NCI-H146 treated with DMSO at 0.1 percent for 48 hours (cell line): ENCODE measurements at regions not wholly inside any gene's neighbourhood (a gene's known extent, or its start where the extent isn't known, plus 50 kb on each side); places are given as distances from the start of the nearest gene placed in this dataset.

Source experiments
- DNase-seq: peaks from one replicate; lab custom pipeline; 2025; ENCODE audit not compliant: unreplicated experiment; lab: John Stamatoyannopoulos, UW

DNA sequence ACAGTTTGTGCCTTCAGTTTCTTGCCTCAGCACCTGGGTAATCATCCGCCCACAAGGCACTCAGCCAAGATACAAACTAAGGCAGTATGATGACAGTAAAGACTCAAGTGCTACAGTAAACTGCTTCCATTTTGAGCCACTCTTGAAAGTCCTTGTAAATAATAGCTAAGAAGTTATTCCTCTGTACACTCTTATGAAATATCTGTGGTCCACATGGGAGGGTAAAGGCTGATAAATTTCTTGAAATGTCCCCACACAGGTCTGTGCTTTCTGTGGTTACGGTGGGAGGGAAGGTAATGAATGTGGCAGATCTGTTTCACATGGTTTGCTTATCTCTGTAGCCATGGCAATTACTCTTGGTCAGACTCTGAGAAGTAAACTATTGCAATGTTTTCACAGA is 551.0 kb upstream of the ZWINT start:
- DNase-seq: no peak

GRCh38 chr10:56905051-56905450 is 544.0 kb upstream of the ZWINT start:
- no peak for DNase-seq

DNA sequence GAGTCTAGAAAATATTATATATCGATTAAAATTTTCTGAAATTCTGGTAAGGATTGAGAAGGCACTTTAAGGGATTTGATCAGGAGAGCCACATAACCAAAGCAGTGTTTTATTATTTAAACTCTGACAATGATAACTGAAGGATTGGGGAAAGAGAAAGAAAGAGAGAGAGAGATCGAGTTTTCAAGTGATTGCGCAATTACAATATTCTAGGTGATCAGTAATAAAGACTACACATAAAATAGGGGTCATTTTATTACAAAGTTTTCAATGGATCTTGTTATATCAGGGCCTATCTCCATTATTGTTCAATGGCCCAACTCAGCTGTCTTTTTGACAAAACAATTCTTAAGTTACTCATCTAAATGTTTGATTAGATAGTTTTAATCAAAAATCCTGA is 541.5 kb upstream of the ZWINT start:
- no peak for DNase-seq

DNA sequence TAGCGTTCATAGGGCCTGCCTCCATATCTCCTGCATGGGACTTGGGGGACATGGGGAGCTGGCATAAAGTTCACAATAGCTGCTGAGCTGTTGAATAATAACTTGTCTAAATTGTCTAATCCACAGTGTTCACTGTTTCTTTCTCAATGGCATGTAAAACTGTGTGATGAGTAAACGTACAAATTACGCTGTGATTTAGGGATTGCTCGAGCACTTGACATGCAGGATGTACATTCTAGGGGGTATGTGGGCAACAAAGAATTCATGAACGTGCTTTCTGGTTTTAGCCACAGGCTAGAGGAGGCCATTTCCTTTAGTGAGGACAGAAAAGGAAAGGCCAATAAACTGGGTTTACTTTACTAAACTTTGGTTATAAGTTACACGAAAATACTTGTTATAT is 534.2 kb upstream of the ZWINT start:
- DNase-seq: no peak

- DNase-seq: no peak
Measured at GRCh38 chr10:56881218-56881617, 520.2 kb upstream of the ZWINT start.

- DNase-seq: no peak
Measured at GRCh38 chr10:56880606-56881005, 519.5 kb upstream of the ZWINT start.

GRCh38 chr10:56874950-56875349 is 513.9 kb upstream of the ZWINT start:
- no peak for DNase-seq

DNA sequence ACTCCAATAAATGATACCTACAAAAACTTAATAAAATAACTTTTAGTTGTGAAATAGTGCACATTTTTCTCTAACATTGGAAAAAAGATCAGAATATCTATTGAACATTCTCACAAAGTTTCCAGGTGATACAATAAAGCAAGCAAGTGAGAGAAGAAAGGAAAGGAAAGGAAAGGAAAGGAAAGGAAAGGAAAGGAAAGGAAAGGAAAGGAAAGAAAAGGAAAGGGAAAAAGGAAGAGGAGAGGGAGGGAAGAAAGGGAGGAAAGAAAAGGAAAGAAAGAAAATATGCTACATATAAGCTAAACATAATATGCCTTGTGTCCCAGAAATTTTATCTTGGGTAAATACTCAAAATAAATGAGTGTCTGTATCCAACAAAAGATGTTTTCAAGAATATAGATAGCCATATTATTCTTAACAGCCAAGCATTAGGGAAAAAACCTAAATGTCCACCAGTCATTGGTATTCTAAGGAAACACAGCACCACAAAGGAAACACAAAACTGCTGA is 510.2 kb upstream of the ZWINT start:
- no peak for DNase-seq

DNA sequence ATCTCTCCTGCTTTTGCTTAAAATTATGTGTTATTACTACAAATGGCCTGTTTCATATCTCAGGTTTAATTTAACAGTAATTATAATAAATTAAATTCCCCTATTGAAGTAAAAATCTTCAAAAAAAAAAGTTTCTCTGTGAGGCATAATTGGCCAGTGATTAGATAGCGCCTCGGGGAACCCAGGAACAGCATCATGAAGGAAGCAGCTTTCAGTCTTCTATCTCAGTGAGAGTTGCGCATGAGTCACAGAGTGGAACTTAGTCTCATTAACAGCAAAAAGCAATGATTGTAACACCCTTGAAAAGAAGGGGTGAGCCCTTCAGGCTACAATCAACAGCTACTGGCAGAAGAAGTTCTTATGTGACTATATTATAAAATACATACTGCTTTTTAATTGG is 506.2 kb upstream of the ZWINT start:
- DNase-seq: no peak

- DNase-seq: no peak
Measured at GRCh38 chr10:56856569-56856968, 495.5 kb upstream of the ZWINT start.

- no peak for DNase-seq
Measured at GRCh38 chr10:56844978-56845529, 484.0 kb upstream of the ZWINT start.

- no peak for DNase-seq
Measured at GRCh38 chr10:56836659-56837058, 475.6 kb upstream of the ZWINT start.

DNA sequence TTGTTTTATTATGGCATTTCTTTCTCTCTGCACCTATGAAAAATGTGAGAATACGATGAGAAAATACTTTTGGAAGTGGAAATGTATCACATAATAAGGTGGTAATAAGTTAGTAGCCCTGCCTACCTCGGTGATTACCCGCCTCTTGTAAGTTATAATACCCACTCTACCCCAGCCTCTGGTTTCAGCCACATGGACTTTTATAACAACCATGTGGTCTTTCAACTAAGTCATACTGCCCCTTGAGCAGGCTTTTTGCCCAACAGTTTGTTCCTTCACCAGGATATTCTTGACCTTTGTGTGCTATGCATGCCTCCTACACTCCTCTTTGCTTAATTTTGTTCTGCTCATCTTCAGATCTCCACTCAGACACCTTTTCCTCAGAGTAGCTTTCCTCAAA is 470.6 kb upstream of the ZWINT start:
- DNase-seq: no peak

GRCh38 chr10:56823849-56824248 is 462.8 kb upstream of the ZWINT start:
- DNase-seq: no peak

- DNase-seq: no peak
Measured at GRCh38 chr10:56805022-56805421, 444.0 kb upstream of the ZWINT start.

DNA sequence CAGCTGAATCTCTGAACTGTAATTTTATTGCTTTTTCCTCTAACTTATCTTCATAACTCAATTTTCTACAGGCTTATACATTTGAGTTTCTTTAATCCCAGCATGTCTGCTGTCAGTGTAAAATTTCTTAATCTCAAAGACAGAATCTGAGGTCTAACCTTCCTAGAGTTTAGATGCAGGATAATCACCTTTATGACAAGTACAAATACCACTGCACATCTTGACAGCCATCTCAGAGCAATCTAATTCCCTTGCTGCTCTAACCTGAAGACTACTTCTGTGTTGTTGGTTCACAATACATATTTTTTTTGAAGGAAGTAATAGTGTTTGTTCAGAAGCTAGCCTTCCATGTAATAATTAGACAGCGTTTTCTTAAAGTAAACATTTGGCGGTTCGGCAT is 424.2 kb upstream of the ZWINT start:
- no peak for DNase-seq

DNA sequence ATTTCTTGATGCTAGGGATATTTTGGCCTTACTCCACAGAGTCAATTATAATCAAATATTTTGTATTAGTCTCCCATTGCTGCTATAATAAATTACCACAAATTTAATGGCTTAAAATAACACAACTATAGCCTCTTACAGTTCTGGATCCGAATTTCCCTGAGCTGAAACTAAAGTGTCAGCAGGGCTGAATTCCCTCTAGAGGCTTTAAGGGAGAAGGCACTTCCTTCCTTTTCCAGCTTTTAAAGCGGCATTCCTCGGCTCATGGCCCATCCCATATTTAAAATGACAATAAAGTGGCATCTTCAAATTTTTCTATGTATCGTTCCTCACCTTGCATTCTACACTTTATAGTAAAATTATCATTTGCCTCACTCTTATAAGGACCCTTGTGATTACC is 421.4 kb upstream of the ZWINT start:
- no peak for DNase-seq

DNA sequence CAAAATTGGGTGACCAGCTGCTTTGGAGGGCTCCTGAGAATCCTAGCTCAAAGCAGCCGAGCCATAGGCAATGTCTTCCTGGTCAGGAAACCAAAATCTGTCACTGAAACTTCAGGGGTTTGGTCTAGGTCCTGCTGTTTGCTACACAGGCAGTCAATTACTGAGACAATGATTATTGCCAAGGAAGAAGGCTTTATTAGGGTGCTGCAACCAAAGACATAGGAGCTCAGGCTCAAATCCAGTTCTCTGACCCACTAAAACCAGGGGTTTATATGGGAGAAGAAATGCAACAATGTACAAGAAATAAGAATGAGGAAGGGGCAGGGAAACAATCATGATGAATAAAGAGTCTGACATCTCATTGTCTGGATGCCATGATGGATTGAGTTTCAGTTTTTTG is 410.3 kb upstream of the ZWINT start:
- DNase-seq: no peak

DNA sequence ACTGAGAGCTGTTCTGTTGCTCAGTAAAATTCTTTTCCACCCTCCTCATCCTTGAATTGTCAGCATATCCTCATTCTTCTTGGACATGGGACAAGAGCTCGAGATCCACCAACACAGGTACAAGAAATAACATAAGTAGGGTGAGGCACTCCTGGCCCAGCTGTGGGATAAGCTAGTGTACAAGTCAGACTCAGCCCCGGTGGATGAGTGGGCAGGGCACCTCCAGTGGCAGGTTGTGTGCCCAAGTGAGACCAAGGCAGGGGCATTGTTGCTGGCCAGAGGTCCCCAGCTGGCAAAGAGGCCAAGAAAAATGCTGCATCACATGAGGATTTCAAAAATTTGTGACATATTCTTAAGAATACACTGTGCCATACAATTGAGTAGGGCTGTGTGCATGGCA is 402.0 kb upstream of the ZWINT start:
- DNase-seq: no peak

DNA sequence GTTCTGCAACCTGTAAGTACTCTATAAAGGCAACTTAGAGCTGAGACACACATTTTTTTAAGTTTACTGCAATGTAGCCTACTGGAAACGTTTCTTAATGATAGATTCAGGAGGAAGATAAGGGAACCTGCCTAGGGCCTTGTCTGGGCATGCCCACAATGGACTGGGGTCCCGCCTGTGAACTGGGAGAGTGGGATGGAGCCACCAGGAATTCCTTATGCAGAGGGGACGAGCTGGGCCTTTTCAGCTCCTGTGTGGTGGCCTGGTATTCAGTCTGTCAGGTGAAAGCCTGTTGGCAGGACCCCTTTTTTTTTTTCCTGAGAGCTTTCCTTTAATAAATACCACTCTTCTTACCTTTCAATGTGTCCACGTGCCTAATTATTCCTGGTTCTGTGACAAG is 384.4 kb upstream of the ZWINT start:
- no peak for DNase-seq

DNA sequence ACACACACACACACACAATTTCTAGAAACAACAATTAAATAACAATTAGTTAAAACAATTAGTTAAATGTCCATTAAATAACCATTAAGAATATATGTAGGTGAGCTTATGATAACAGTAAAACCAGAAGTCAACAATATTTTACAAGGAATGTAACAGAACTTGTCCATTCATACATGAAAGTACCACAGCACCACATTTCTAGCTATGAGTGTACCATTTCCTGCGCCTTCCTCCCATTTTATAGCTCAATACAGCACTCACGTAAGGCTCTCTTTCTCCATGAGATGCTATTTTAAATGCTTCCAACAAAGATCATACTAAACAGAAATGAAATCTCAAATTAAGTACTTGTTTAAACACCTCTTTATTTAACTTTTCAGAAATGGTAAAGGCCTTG is 367.3 kb upstream of the ZWINT start:
- no peak for DNase-seq

DNA sequence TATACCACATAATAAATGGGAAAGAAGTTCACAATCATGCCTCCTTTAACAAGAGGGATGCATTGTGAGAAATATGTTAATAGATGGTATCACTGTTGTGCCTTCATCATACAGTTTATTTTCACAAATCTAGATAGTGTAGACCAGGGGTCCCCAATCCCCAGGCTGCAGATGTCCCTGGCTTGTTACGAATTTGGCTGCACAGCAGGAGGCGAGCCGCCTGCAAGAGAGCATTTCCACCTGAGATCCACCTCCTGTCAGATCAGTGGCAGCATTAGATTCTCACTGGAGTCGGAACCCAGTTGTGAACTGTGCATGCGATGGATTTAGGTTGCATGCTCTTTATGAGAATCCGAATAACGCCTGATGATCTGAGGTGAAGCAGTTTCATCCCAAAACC is 361.9 kb upstream of the ZWINT start:
- no peak for DNase-seq

DNA sequence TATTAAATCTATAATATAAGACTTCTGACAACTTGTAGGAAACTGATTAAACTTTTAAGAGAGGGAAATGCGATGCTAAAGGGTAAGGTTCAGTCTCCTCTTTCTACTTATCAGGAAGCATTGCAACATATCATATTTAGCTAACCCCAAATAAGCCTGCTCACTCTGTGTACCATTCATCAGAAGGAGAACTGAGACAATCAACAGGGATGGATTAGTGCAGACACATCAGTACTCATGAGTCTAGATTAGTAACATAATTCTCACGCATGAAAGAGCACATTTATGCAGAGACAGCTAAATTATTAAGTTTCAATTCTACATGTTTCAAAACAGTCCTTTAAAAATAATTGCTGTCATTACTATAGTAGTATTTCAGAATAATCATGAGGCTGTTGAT is 354.2 kb upstream of the ZWINT start:
- DNase-seq: no peak

DNA sequence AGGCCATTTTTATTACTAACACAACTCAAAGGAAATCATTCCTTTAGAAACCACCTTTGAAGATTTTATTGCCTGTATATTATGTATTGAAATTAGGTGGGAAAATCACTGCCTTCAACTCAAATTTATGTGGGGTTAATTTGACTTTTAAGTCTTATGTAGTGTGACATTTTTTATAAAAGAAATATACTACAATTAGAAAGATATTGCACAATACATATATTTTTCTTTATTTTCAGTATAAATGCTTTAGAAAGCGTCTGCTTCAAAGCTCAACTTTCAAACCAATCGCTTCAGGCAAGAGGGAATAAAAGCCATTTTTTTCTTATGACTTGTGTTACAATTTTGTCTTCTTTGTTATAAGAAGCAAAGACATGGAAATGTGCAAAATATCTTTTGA is 337.4 kb upstream of the ZWINT start:
- DNase-seq: no peak
